DMS153 treated with DMSO at 0.1 percent for 48 hours (cell line): ENCODE measurements at regions not wholly inside any gene's neighbourhood (a gene's known extent, or its start where the extent isn't known, plus 50 kb on each side); places are given as distances from the start of the nearest gene placed in this dataset.

ENCODE experiments used
- DNase-seq: peaks from one replicate; lab custom pipeline; 2025; ENCODE audit not compliant: unreplicated experiment; lab: John Stamatoyannopoulos, UW

GRCh38 chr9:87148331-87149104, 201.2 kb upstream of the GAS1 start:
- peak; percentile 1 for DNase-seq

- no peak for DNase-seq
These were observed 202.5 kb upstream of the GAS1 start for GRCh38 chr9:87149799-87150198.

GRCh38 chr9:87152256-87152655, 204.9 kb upstream of the GAS1 start:
- DNase-seq = no peak

- DNase-seq = no peak
These were observed 208.9 kb upstream of the GAS1 start for GRCh38 chr9:87156247-87156646.

- DNase-seq = no peak
These were observed 210.2 kb upstream of the GAS1 start for GRCh38 chr9:87157366-87158031.

GRCh38 chr9:87158765-87159164, 211.5 kb upstream of the GAS1 start:
- no peak for DNase-seq

- no peak for DNase-seq
These were observed 213.1 kb upstream of the GAS1 start for GRCh38 chr9:87160148-87161102.

GRCh38 chr9:87167161-87167560, 219.9 kb upstream of the GAS1 start:
- no peak for DNase-seq

- no peak for DNase-seq
These were observed 220.3 kb upstream of the GAS1 start for GRCh38 chr9:87167582-87167981.

- DNase-seq = no peak
These were observed 231.0 kb upstream of the GAS1 start for GRCh38 chr9:87178302-87178701.

GRCh38 chr9:87179553-87180340, 232.4 kb upstream of the GAS1 start:
- no peak for DNase-seq

- DNase-seq = no peak
These were observed 233.1 kb upstream of the GAS1 start for GRCh38 chr9:87180361-87180760.

- no peak for DNase-seq
These were observed 233.5 kb upstream of the GAS1 start for GRCh38 chr9:87180841-87181240.

- no peak for DNase-seq
These were observed 234.4 kb upstream of the GAS1 start for GRCh38 chr9:87181670-87182069.

- DNase-seq = no peak
These were observed 237.8 kb upstream of the GAS1 start for GRCh38 chr9:87184956-87185642.

- DNase-seq = no peak
These were observed 240.3 kb upstream of the GAS1 start for GRCh38 chr9:87187656-87188055.

- DNase-seq = no peak
These were observed 241.7 kb upstream of the GAS1 start for GRCh38 chr9:87189006-87189405.

- DNase-seq = no peak
These were observed 245.8 kb upstream of the GAS1 start for GRCh38 chr9:87193151-87193550.

GRCh38 chr9:87193925-87194868, 246.9 kb upstream of the GAS1 start:
- DNase-seq = no peak
